ENCODE measurements at regions not wholly inside any gene's neighbourhood (a gene's known extent, or its start where the extent isn't known, plus 50 kb on each side); places are given as distances from the start of the nearest gene placed in this dataset.

GRCh38 chr14:26761532-26761931 is 163.7 kb upstream of the NOVA1 start:
- Histone ChIP-seq H3K36me3 (ENCODE audit: control insufficient read depth in 2 of 2, insufficient read depth in 1 of 2, low read length in 2 of 2) (no peaks in the 10 kb centered on the region), H3K27ac (ENCODE audit: extremely low read depth, low read depth, low read length) (no peak overlapping the region), H3K4me3 (ENCODE audit: low read depth, low read length) (no peak overlapping the region), H3K9me3 (ENCODE audit: control insufficient read depth, insufficient read depth, low read depth, low read length) (no peaks in the 10 kb centered on the region), H3K4me1 (ENCODE audit: control insufficient read depth, insufficient read depth, low read length) (no peaks in the 10 kb centered on the region)
- CTCF ChIA-PET: no interaction called here
- TF ChIP-seq GLI2 (tag by site-specific recombination; IDR thresholded peaks at IDR 0.05; ENCODE audit: borderline replicate concordance, low read depth) (no peak), ZNF639 (tag by site-specific recombination; IDR thresholded peaks at IDR 0.05) (no peak), ZNF214 (tag by site-specific recombination; IDR thresholded peaks at IDR 0.05; ENCODE audit: borderline replicate concordance) (no peak), ZIC2 (tag by site-specific recombination; IDR thresholded peaks at IDR 0.05) (no peak), KLF1 (tag by site-specific recombination; IDR thresholded peaks at IDR 0.05) (no peak), ZSCAN18 (tag by site-specific recombination; IDR thresholded peaks at IDR 0.05) (no peak), ZBTB1 (tag by site-specific recombination; IDR thresholded peaks at IDR 0.05) (no peak), ZNF302 (tag by site-specific recombination; IDR thresholded peaks at IDR 0.05; ENCODE audit: low read depth) (no peak), ZNF76 (tag by site-specific recombination; IDR thresholded peaks at IDR 0.05; ENCODE audit: borderline replicate concordance, low read depth) (no peak), ZNF23 (tag by site-specific recombination; IDR thresholded peaks at IDR 0.05; ENCODE audit: borderline replicate concordance) (no peak), ZNF341 (tag by site-specific recombination; IDR thresholded peaks at IDR 0.05; ENCODE audit: low read depth) (no peak), WT1 (tag by site-specific recombination; IDR thresholded peaks at IDR 0.05) (no peak), ZNF558 (tag by site-specific recombination; IDR thresholded peaks at IDR 0.05) (no peak), ZNF560 (tag by site-specific recombination; IDR thresholded peaks at IDR 0.05; ENCODE audit: borderline replicate concordance) (no peak)
- POLR2A ChIA-PET: no interaction called here

GRCh38 chr14:26765301-26765700 is 167.5 kb upstream of the NOVA1 start:
- Histone ChIP-seq H3K9me3 (ENCODE audit: control insufficient read depth, insufficient read depth, low read depth, low read length) (no peaks in the 10 kb centered on the region), H3K36me3 (ENCODE audit: control insufficient read depth in 2 of 2, insufficient read depth in 1 of 2, low read length in 2 of 2) (no peaks in the 10 kb centered on the region), H3K4me3 (ENCODE audit: low read depth, low read length) (no peak overlapping the region), H3K27ac (ENCODE audit: extremely low read depth, low read depth, low read length) (no peak overlapping the region), H3K4me1 (ENCODE audit: control insufficient read depth, insufficient read depth, low read length) (no peaks in the 10 kb centered on the region)
- ChIA-PET POLR2A (no interaction called here), CTCF (no interaction called here)
- TF ChIP-seq ZNF654 (tag by site-specific recombination; IDR thresholded peaks at IDR 0.05; ENCODE audit: low read depth) (no peak), TSHZ1 (tag by site-specific recombination; IDR thresholded peaks at IDR 0.05; ENCODE audit: borderline replicate concordance) (no peak), ZBTB10 (tag by site-specific recombination; IDR thresholded peaks at IDR 0.05) (no peak), ZNF133 (tag by site-specific recombination; IDR thresholded peaks at IDR 0.05) (no peak), ZBTB48 (tag by site-specific recombination; IDR thresholded peaks at IDR 0.05) (no peak), ZNF677 (tag by site-specific recombination; IDR thresholded peaks at IDR 0.05) (no peak), REST (tag by site-specific recombination; IDR thresholded peaks at IDR 0.05) (no peak)

All from HEK293 (cell line).